PC-9 (cell line): ENCODE measurements at regions not wholly inside any gene's neighbourhood (a gene's known extent, or its start where the extent isn't known, plus 50 kb on each side); places are given as distances from the start of the nearest gene placed in this dataset.

Experiments
- EZH2 ChIP-seq: fragments of 200-600 bp; sonication (generic); IDR thresholded peaks from 2 replicates; pipeline ENCODE4 v1.8.0; 2017; ENCODE audit warnings: antibody characterized with exemption, low read depth
- TF ChIP-seq, protein P1 (sequence below): fragments of 200-600 bp; sonication (generic); conservative IDR thresholded peaks from 2 replicates; pipeline ENCODE4 v1.6.1; 2017; ENCODE audit warnings: mixed run types, antibody characterized with exemption, mild to moderate bottlenecking, moderate library complexity

DNA sequence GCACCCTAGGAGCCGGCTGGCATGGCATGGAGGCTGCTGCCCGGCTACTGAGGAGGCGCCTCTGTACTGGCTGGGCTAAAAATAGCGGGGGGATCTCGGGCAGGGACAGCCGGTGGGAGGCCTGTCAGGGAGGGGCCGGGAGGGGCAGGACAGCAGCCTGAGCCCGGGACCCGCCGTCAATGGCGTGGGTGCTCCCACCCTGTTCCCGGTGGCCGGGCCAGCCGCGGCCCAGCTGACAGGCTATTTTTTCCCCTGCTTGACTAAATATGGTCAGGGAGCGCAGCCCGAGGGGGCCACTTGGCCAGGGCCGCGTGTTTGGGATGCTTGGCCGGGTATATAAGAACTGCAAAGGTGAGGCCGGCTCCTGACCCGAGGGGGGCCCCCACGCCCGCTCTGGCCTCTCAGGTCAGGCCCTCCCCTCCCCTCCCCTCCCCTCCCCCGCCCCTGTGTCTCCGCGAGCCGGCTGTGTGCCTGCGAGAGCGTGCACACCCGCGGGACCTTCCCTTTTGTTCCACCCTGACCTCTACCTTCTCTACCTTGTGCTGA, 74.4 kb upstream of the GATA5 start:
- TF ChIP-seq, protein P1, sequence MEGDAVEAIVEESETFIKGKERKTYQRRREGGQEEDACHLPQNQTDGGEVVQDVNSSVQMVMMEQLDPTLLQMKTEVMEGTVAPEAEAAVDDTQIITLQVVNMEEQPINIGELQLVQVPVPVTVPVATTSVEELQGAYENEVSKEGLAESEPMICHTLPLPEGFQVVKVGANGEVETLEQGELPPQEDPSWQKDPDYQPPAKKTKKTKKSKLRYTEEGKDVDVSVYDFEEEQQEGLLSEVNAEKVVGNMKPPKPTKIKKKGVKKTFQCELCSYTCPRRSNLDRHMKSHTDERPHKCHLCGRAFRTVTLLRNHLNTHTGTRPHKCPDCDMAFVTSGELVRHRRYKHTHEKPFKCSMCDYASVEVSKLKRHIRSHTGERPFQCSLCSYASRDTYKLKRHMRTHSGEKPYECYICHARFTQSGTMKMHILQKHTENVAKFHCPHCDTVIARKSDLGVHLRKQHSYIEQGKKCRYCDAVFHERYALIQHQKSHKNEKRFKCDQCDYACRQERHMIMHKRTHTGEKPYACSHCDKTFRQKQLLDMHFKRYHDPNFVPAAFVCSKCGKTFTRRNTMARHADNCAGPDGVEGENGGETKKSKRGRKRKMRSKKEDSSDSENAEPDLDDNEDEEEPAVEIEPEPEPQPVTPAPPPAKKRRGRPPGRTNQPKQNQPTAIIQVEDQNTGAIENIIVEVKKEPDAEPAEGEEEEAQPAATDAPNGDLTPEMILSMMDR, result no peak
- peak; percentile 88 for TF ChIP-seq EZH2
